Middle frontal gyrus (tissue), 1 donor: ENCODE measurements at regions not wholly inside any gene's neighbourhood (a gene's known extent, or its start where the extent isn't known, plus 50 kb on each side); places are given as distances from the start of the nearest gene placed in this dataset.

Experiments used
- DNase-seq: peaks from one replicate; pipeline ENCODE4 v3.0.0-alpha.2; 2015; ENCODE audit warnings: low spot score; ENCODE audit errors: extremely low spot score

DNA sequence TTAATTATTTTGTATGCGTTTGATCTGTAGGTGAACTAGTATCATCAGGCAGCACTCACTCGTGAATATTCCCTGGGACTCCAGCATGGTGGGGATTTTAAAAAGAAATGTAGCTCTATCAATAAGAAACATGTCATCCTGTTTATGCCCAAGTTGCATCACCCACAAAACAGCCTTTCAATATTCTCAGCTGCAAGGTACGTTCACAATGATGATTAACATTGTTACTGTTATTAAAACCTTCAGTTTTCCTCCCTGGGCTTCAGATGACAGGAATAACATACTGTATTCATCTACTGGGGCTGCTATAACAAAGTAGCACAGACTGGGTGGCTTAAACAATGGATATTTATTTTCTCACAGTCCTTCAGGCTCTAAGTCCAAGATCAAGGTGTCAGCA, 87.9 kb upstream of the KLHL29 start:
- no peak for DNase-seq

DNA sequence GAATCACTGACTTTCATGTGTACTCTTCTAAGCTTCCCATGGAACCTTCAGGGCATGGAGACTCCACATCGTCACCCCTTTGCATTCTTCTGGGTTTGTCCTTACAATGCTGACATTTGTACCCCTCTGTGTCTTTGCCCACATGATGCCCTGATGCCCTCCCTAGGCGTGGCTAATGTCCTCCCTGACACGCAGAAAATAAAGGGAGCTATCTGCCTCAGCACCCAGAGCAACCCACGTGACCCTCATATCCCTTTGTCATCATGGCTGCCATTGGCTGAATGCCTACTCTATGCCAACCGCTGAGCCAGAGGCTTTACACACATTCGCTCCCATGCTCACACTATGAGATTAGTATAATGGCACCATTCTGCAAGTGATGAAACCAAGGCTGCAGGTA, 86.4 kb upstream of the KLHL29 start:
- DNase-seq, result no peak

DNA sequence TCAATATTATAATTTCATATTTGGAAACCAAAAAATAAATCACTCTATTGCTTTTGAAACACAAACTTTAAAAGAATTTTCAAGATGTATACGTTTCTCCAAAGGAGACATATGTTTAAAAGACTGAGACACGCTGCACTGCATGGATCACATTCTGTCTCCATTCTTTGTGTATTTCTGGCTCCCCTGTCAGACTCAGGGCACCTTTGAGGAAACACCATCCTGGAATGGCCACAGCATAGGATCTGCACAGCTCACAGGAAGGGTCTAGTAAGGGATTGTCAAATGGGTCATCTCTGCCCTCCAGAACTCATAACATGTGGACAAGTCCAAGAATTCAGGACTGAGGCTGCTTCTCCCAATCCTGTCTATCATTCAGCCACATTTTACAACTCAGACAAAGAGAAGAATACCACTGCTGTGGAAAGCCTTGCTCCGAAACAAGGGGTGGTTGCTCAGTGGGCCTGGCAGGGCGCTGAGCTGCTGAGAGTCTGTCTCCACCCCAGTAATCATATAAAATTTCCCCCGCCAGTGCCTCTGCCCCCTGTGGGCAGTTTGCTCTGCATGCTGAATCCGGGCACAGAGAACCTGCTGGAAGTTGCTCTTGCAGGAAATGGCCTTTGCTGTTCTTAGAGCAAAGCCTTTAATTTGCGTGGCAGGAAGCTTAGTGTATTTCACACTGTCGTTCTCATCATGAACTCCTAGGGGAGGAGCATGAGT, 85.3 kb upstream of the KLHL29 start:
- DNase-seq, result no peak

DNA sequence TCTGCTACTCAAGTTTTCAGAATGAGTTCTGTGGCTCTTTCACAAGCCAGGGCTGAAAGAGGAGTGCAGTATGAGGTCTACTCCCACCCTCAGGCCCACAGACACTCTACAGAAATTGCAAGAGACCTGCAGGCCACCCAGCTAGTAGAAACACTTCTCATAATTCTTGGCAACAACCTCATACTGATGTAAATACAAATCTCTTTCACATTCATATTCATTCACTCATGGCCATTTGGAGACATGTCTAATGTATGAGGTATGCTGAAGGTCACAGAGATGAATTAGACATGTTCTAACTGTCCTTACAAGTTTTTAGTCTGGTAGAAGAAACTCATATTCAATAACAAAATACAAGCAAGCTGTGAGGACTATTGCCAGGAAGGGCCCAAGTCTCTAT, 83.8 kb upstream of the KLHL29 start:
- no peak for DNase-seq

DNA sequence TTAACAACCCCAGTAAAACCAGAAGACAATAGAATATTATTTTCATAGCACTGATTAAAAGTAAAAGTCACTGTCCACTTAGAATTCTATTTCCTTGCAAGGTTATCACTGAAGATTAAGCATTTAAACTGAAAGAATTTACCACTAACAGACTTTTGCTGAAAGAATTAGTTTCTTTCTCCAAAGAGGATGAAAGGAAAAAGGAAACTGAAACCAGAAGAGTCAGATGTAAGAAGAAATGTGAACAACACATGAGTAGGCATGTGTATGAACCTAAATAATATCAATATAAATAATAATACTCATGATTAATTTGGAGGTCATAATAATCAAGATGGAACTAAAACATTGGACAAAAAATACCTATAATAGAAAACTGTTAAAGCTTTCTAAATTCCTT, 82.4 kb upstream of the KLHL29 start:
- DNase-seq, result no peak

DNA sequence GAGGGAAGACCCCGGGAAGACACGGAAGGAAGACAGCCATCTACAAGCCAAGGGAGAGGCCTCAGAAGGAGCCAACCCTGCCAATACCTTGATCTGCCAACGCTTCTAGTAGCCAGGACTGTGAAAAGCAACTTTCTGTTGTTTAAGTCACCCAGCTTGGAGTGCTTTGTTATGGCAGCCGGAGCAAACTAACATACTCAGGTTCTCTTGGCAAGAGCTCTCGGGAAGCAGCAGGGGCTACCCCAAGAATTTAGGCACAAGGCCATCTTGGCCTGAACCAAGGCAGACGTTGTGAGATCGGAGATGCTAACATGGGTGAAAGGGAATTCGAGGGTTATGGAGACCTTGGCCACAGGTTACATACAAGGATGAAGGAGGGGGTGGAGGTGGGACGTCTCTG, 78.6 kb upstream of the KLHL29 start:
- no peak for DNase-seq

DNA sequence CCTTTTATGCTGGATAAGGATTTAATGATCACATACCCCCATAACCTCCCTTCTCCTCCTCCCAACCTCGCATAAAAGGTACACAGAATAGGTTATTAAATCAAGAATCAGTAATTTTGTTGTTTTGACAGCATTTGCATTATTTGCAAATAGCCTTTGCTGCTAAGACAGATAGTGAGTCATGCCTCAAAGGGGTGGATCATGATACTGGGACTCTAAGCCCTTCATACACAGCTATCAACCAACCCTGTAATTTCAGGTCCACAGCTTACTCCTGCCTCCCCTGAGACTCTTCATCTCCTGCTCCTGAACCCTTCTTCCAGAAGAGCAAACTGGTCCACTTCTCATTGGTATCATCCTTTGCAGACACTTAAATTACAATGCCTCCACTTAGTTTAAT, 73.8 kb upstream of the KLHL29 start:
- no peak for DNase-seq

DNA sequence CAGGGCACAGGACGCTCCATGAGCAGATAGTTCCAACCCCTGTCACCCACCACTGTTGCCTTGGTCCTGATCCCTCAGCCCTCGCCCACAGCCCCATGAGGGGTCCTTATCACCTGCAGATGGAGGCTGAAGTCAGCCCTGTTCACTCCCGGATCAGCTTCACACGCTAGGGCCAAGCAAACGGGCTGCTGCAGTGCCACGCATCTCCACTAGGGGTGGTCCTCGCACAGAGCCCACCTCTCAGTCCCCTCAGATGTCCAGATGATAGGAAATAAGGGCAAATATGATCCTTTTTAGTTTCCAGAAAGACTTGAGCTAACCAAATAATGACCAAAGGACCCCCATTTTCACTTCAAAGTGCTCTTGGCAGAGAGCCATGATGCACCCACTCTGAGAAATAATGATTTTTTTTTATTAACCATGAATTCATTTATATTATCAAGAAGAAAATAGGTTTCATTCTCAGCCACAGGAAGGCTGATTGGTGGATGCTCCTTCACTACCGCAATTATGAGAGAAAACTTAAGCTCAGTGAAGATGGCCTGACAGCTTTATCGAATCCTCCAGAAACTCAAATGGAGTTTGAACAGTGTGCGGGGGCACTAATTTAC, 71.9 kb upstream of the KLHL29 start:
- no peak for DNase-seq

DNA sequence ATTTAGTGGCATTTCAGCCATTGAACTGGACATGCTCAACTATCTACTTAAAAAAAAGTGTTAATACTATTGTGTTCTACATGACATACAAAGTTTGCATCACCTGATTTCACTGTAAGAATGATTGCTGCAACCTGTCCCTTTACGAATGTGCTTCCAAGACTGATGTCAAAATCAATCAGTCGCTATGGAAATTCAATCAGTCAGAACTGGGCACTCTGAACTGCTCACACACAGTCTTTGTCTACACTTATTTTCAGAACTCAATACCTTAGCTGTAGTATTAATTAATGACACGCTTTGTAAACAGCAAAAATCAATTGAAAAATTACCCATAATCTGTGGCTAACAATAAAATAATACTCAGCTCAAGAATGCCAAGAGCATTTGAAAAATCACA, 70.3 kb upstream of the KLHL29 start:
- no peak for DNase-seq

DNA sequence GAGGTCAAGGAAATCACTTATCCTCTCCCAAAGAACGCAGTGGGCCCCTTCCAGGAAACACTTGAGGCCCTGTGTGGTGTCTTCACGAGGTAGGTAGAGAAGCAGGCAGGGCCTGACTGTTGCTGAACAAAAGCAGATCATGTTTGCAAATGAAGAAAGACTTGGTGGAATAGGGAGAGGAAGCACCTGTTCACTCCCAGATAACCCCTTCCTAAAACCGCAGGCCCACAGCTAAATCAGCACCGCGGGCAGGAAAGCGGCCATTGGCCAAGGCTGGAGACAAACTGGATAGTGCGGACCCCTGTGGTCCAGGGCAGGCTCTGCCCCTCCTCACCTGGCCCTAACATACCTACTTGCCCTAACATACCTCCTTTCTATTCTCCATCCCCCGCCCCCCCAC, 64.9 kb upstream of the KLHL29 start:
- DNase-seq, result no peak

DNA sequence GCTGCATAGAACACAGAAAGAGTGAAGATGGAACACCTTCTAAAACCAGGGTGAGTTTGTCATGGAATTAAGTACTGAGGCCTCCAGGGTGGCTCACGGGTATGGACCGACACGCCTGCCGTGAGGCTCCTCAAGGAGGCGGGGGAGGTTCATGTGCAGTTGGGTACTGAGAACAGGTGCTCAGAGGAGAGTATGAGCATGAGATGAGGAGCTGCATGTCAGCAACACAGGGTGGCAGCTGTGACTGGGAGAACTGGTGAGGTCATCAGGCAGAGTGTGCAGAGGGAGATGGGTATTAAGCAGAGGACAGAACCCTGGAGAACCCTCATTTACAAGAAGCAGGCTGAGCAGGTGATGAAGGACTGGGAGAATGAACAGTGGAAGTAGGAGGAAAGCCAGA, 63.2 kb upstream of the KLHL29 start:
- DNase-seq, result no peak

DNA sequence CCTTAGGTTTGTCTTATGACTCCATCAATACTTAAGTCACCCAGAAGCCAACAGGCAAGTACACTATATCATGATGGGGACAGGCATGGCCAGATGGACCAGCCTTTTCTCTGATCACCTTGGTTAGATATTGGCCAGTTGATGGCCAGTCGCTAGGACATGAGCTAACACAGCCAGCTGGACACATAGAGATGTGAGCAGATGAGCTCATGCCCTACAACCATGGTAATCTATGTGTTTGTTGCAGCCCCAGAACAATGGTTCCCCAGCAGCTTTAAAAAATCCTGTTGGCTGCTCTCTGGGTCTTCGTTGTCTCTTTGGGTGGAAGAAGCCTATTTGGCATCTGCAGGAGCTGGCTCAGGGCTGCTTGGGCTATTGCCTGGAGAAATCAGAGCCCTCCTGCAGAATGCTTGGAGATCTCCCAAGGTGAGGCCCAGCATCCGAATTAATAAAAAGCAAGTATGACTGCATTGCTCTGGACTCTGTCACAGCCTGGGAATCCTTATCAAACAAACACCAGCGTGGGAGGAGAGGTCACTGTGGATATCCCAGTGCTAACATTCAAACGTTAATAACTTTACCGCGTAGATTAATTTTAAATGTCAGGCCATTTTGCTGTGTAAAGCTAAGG, 62.3 kb upstream of the KLHL29 start:
- no peak for DNase-seq

DNA sequence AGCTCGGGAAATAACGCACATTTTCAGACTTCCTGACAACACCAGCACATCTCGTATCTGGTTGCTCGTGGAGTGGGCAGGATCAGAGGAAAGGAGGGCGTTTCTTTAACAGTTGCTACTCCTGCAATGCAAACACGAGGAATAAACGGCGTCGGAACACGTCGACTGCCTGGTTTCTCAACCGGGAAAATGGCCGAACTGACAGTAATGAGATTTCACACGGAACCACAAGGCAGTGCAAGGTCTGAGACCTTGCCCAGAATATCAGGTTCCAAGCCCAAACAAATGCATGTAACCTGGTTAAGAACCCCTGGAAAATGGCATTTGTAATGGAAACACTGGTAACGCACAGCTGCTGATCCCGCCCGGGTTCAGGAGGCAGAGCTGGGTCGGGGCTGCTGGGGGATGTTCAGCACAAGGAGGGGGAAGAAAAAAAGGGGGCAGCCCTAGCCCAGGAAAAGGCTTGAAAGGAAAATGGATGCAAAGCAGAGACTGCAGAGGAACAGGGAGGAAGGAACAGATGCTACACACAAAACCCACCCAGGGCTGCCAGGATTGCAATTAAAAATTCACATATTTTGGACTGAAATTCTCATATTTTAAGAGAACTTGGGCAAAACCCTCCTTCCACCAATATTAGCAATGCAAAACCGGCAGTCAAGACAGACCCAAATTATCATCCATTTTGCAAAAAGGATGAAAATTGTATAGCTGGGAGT, 61.6 kb upstream of the KLHL29 start:
- DNase-seq, result no peak

DNA sequence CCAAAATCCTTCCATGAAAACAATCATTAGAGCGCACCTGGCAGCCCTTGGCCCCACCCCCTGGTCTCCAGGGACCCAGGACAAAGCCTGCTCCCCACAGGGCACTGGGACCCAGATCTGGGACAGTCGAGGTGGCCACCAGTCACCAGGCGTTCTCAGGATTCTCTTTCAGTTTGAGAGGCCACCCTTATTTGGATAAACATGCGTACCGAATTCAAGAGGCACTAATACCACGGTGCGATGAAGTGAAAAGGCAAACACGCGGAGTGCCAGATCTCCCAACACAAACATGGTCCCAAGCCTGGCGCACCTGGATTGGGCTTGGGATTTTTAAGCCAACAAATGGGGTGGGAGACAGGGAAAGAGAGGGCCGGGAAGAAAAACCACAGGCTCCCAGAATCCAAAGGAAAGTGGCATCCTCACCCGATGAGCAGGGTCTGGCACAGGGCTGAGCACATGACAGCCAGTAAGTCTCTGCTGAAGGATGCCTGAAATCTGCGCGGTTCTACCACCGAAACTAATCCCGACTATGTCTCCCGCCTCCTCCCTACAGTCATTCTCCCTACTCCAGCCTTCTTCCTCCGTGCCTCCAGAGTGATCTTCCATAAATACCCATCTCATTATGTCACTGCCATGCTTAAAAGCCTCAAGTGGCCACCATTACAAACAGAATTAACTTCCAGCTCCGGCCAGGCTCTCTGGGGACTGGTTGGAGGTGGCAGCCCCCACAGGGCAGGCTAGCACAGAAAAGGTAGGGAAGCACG, 60.9 kb upstream of the KLHL29 start:
- no peak for DNase-seq

DNA sequence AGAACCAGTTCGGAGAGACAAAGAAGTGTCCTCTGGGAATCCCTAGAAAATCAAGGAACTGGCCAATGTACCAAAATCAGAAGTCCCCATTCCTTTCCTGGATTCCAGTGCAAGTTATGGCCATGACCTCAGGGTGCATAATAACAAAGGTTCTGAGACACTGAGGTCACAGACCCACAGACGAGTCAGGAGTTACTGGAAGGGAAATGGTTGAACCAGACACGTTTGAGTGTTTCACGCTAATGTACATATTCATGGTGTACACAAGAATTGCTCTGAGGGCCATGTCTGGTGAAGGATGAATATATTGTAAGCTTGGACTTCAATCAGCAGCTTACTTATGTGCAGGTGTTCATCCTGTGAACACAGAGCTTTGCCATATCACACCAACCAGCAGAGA, 58.6 kb upstream of the KLHL29 start:
- no peak for DNase-seq

DNA sequence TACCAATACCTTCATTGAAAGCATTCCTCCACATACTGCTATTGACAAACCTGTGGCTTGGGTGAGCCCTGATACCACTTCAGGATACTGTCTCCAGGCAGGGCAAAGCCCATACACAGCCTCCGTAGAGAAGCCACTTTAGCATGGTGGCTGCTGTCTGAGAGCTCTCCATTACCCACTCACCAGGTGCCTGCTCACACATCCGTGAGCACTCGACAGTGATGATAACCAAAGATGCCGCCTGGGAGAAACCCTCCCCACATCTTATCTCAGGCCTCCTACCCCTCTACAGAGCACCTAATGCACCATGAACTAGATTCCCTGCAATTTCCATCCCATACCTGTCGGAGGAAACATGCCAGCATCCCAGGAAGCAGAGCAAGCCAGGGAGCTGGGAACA, 57.6 kb upstream of the KLHL29 start:
- DNase-seq, result no peak

DNA sequence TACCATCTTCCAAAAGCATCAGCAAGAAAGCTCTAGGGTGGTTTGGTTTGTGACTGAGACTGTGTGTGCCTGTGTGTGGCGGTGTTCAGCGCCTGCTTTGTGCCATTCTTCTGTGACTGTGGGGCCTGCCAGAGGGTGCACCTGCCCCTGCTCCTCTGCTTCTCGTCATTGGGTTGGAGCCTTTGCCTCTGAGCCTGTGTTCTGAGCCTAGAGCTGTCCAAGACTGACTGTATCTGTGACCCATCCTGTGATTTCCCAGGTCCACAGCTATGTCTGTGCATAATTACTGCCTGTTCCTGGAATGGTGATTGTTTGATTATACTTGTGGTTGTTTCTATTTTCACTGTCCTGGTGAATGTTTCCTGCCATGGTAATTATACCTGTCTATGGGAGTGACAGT, 57.1 kb upstream of the KLHL29 start:
- DNase-seq, result no peak

DNA sequence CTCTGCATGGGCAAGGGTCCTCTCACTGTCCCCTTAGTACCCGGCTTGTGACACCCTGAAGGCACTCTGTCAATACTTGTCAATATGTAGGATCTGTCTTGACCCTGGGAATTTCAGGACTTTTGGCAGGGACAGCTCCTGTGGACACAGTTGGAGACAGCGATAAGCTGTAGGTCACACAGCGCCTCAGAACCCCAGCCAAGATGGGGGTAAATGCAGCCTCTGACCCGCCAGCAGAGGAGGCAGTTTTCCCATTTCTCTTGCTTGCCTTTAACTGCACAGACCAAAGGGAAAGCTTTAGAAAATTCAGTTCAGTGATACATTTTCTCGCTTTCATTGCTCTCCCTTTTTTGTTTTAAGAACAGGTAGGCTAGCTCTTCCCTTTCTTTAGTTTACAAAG, 54.8 kb upstream of the KLHL29 start:
- no peak for DNase-seq
